NCI-H82 treated with DMSO at 0.1 percent for 48 hours (cell line): ENCODE measurements at regions not wholly inside any gene's neighbourhood (a gene's known extent, or its start where the extent isn't known, plus 50 kb on each side); places are given as distances from the start of the nearest gene placed in this dataset.
A peak's percentile ranks its signal among the peaks of the same experiment; 100 is the strongest.

ENCODE experiments used
- DNase-seq: peaks from one replicate; lab custom pipeline; 2025; ENCODE audit not compliant: unreplicated experiment; lab: John Stamatoyannopoulos, UW

GRCh38 chr13:105285526-105285925 lies 1249.9 kb downstream of the EFNB2 start:
- DNase-seq, result no peak

- DNase-seq, result no peak
Measured at GRCh38 chr13:105282406-105283285, 1252.8 kb downstream of the EFNB2 start.

GRCh38 chr13:105278943-105279381 lies 1256.5 kb downstream of the EFNB2 start:
- peak; percentile 8 for DNase-seq

- no peak for DNase-seq
Measured at GRCh38 chr13:105276571-105276970, 1258.9 kb downstream of the EFNB2 start.

GRCh38 chr13:105273665-105274222 lies 1261.7 kb downstream of the EFNB2 start:
- no peak for DNase-seq

- DNase-seq, result no peak
Measured at GRCh38 chr13:105272660-105273631, 1262.5 kb downstream of the EFNB2 start.

- DNase-seq, result no peak
Measured at GRCh38 chr13:105266615-105267014, 1268.8 kb downstream of the EFNB2 start.

- DNase-seq, result no peak
Measured at GRCh38 chr13:105262579-105262978, 1272.9 kb downstream of the EFNB2 start.

- DNase-seq, result no peak
Measured at GRCh38 chr13:105259426-105259825, 1276.0 kb downstream of the EFNB2 start.

- no peak for DNase-seq
Measured at GRCh38 chr13:105255472-105255871, 1280.0 kb downstream of the EFNB2 start.

GRCh38 chr13:105251293-105251692 lies 1284.2 kb downstream of the EFNB2 start:
- DNase-seq, result no peak

- no peak for DNase-seq
Measured at GRCh38 chr13:105247830-105248229, 1287.6 kb downstream of the EFNB2 start.

GRCh38 chr13:105240371-105240770 lies 1295.1 kb downstream of the EFNB2 start:
- DNase-seq, result no peak

GRCh38 chr13:105232439-105232838 lies 1303.0 kb downstream of the EFNB2 start:
- no peak for DNase-seq

- no peak for DNase-seq
Measured at GRCh38 chr13:105232006-105232405, 1303.5 kb downstream of the EFNB2 start.

- DNase-seq, result no peak
Measured at GRCh38 chr13:105231579-105231978, 1303.9 kb downstream of the EFNB2 start.

GRCh38 chr13:105220881-105221280 lies 1314.6 kb downstream of the EFNB2 start:
- no peak for DNase-seq

GRCh38 chr13:105220063-105220462 lies 1315.4 kb downstream of the EFNB2 start:
- DNase-seq, result no peak

GRCh38 chr13:105219651-105220050 lies 1315.8 kb downstream of the EFNB2 start:
- DNase-seq, result no peak

- no peak for DNase-seq
Measured at GRCh38 chr13:105213512-105213911, 1322.0 kb downstream of the EFNB2 start.

GRCh38 chr13:105207572-105208293 lies 1327.7 kb downstream of the EFNB2 start:
- DNase-seq, result no peak
